NB4 (cell line): ENCODE measurements at regions not wholly inside any gene's neighbourhood (a gene's known extent, or its start where the extent isn't known, plus 50 kb on each side); places are given as distances from the start of the nearest gene placed in this dataset.
"Not testable (repeated sequence)": the region's sequence is repeated elsewhere in the genome, so short reads cannot be mapped to it uniquely, and the experiment has no call there.

ENCODE experiments used
- CTCF ChIP-seq: IDR thresholded peaks from one replicate; pipeline ENCODE4 v1.5.1; 2012; ENCODE audit warnings: low read depth, low read length
- MAX ChIP-seq: IDR thresholded peaks from 2 replicates; pipeline ENCODE4 v1.6.1; 2011; ENCODE audit warnings: low read depth, low read length
- POLR2A ChIP-seq: IDR thresholded peaks from 2 replicates; pipeline ENCODE4 v1.6.1; 2011; ENCODE audit warnings: mild to moderate bottlenecking; ENCODE audit not compliant: insufficient read length; ENCODE audit errors: extremely low read depth

- not testable (repeated sequence) for TF ChIP-seq CTCF, POLR2A, MAX
Observed at GRCh38 chr12:20115371-20115770, 253.0 kb upstream of the PDE3A start.
